ENCODE measurements at regions not wholly inside any gene's neighbourhood (a gene's known extent, or its start where the extent isn't known, plus 50 kb on each side); places are given as distances from the start of the nearest gene placed in this dataset.

- TF ChIP-seq MAX (IDR thresholded peaks at IDR 0.05; ENCODE audit: insufficient read depth, insufficient read length) (no peak), CTCF (IDR thresholded peaks at IDR 0.05; ENCODE audit: extremely low read depth in 1 of 2, insufficient read depth in 1 of 2, low read depth in 1 of 2, low read length in 2 of 2) (no peak), POLR2A (IDR thresholded peaks at IDR 0.05; ENCODE audit: low read depth, low read length) (no peak), MYC (IDR thresholded peaks at IDR 0.05; ENCODE audit: low read depth, low read length) (no peak), JUN (IDR thresholded peaks at IDR 0.05; ENCODE audit: borderline replicate concordance, insufficient read depth, insufficient read length, low read depth) (no peak)
Measured at GRCh38 chr12:46904406-46905238, 78.8 kb upstream of the SLC38A4 start.

All from endothelial cell of umbilical vein (primary cell).